ENCODE measurements at regions not wholly inside any gene's neighbourhood (a gene's known extent, or its start where the extent isn't known, plus 50 kb on each side); places are given as distances from the start of the nearest gene placed in this dataset.

DNA sequence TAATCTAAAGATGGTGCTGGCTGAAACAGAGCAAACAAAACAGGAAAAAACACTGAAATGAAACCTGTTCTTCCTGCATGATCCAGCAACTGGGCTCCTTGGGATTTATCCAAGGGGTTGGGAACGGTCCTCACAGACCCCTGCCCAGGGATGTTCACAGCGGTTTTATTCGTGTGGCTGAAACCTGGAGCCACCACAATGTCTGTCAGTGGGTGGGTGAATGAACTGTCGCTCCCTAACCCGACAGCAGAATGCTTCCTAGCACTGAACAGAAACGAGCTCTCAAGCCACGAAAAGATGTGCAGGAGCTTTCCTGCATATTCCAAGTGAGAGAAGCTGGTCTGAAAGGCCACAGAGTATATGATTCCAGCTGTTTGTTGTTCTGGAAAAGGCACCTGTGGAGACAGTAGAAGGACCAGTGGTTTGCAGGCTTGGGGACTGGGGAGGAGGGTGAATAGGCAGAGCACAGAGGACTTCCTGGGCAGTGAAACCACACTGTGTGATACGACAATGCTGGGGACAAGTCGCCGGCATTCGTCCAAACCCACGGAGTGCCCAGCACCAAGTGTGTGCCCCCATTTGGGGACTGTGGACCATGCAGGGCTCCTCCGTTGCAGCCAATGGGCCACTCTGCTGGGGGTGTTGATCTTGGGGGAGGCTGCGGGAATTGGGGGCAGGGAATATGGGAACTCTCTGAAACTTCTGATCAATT lies 73.9 kb downstream of the TEX29 start:
- DNase-seq (ENCODE audit: low read depth) = no peak

DNA sequence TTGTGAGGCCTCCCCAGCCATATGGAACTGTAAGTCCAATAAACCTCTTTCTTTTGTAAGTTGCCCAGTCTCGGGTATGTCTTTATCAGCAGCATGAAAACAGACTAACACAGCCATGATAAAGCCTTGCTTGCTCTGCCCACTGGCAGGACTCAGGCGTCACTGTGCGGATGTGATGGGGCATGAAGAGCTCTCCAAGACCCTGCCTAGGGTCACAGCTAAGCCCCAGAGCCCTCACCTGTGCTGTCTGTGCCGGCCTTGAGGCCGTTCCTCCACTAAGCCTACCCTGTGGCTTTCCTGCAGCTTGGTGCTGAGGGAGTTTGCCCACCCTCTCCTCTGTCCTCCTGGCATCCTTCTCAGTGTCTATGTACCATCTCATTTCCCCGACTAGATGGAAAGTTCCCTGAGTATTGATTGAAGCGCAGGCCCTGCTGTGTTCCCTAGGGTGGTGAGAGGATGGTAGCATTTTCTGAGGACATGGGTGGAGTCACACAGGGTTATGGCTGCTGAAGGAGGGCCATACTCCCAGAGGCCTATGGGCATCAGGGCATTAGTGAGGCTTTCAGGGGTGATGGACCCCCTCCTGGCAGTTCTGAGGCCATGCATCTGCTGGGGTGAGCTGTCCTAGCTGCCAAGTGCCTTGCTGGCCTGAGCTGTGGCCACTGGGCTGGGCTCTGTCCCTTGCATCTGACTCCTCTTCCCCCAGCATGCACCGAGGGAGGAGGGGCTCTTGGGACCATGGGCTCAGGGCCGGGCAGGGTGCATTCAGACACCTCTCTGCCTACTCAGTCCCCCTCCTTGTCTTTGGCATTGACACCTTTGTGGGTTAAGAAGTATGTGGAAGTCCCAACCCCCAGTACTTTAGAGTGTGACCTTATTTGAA lies 75.3 kb downstream of the TEX29 start:
- DNase-seq (ENCODE audit: low read depth) = no peak

DNA sequence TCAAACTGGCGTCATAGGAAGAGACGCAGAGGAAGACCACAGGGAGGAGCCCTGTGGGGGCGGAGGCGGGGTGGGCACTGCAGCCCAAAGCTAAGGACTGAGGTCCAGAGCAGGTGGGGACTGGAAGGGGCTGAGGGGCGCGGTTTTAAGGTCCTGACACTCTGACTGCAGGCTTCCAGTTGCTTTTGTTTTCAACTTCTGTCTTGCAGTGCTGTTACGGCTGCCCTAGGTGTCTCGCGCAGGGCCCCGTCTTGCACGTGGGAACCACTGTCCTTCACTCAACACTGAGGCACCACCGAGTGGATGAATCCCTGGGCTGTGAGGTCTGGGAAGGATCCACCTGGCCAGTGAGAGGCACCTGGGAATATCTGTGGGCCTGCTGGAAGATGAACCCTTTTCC lies 76.0 kb downstream of the TEX29 start:
- DNase-seq (ENCODE audit: low read depth) = no peak

DNA sequence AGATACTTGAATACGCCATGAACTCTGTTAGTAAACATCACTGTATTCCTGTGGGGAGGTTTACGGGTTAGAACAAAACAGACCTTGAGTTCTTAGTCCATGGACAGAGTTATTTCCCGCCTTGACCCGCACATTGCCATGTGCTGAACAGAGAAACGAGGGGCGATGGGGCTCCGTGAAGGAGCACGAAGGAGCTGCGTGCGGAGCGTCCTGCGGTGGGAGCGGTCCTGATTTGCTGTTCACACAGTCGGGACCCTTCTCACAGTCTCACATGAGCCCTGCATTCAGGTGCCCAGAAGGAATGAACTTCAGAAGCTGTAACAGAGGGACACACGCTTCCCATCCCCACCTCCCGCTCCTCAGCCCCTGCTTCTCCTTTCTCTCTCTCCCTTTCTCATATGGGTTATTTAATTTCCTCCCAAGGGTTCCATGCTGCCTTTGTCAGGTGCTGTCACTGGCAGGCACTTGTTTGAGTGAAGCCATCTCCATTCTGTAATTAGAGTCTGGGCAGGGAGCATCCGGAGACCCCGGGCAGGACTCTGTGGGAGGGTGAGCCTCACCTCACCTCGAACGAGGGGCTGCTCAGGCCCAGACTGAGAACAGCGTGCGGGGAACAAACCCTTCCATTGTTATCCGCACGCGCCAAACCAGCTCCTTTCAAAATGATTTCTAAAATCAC lies 76.9 kb downstream of the TEX29 start:
- DNase-seq (ENCODE audit: low read depth) = no peak

DNA sequence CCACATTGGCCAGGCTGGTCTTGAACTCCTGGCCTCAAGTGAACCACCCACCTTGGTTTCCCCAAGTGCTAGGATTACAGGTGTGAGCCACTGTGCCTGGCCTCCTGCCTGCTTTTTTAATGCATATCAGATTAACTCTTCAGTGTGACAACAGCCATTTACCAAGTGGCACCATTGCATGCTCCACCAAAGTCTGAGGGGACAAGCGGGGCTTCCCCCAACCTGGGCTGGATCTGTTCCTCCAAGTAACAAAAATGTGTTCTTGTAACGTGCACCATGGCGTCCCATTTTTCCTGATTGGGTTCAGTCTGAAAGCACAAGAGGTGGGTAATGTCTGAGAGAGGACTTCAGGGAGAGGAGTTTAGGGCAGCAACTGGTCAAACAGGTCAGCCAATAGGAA lies 77.8 kb downstream of the TEX29 start:
- no peak for DNase-seq (ENCODE audit: low read depth)

DNA sequence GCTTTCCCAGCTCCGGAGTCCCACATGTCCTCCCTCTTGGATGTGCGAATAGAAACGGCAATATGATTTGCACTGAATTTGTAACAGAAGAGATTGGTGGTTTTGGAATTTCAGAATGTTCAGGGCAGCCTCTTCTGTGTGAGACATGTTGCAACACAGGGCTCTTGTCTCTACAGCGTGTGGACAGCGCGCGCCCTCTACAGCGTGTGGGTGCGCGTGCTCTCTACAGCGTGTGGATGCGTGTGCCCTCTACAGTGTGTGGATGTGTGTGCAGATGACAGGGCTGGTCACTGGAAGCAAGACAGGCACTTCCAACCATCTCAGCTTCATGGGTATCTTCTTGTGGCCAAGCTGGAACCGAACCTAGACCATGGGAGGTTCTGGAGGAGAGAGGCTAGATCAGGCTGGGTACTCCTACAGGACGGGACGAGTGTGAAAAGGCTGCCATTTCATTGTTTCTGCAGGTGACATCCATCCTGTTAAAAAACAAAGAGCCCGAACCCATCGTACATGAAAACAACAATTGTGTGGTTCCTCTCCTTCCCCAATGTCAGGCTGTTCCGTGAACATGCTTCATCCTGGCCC lies 78.4 kb downstream of the TEX29 start:
- DNase-seq (ENCODE audit: low read depth) = no peak

DNA sequence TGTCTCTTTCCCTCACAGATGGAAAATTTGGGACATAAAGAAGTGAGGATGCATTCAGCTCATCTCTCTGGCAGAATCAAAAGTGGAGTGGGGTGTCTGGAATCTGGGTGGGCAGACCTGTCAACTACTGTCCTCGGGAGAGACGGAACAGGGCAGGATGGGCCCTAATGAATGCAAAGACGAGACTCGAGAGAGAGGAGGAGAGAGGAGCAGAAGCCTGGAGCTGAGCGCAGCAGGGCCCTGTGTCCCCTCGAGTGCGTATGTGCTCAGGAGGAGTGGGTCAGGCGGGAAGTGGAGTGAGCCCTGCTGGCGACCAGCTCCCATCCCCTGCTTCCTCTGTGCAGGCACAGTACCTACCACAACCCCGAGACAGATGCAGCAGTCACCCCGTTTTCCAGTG lies 78.9 kb downstream of the TEX29 start:
- no peak for DNase-seq (ENCODE audit: low read depth)

DNA sequence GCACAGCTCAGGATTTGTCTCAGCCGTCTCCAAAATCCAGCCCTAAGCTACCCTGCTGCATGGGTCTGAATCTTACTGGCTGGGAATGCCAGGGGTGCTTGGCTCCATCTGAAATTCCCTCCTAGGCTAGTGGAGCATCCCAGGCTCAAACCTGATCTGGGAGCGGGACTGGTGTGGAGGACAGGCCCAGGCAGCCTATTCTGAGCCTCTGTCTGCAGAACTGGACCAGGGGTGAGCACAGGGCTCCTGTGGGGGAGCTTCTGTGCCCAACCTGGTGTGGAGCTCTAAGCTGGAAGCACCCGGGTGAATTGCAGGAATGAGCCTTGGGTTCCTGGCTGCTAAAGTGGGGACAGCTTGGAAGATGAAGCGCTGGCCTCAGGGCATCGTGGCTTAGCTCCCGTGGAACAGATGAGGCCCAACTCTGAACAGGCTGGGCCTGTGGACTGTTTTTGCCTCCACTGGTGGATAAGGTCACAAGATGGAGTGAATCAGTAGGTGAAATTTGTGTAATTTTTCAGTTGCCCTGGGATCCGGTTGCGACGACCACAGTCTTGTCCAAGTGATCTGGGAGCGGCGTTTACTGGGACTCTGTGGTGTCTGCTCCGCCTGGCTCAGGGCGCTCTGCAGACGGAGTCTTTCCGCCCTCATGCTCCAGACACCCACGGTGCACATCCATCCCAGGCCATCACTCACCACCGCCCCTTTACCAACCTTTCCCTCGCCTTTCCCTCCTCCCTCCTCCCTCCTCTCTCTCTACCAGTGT lies 79.5 kb downstream of the TEX29 start:
- no peak for DNase-seq (ENCODE audit: low read depth)

DNA sequence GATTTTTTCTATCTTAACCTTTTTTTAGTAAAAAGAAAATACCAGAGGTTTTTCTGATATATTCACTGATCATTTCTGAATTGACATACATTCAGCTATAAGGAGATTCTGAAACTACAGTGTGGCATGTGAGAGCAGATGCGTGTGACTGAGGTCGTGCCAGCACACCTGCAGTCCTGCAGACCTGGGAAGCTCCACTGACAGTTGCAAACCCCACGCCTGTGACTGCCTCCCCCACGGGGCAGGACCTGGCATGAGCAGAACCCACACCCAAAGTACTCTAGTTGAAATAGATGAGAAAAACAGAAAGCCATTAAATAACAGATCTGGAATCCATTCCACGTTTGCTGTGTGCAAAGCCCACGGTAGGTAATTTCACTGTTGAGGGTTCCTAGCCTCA lies 80.7 kb downstream of the TEX29 start:
- no peak for DNase-seq (ENCODE audit: low read depth)

DNA sequence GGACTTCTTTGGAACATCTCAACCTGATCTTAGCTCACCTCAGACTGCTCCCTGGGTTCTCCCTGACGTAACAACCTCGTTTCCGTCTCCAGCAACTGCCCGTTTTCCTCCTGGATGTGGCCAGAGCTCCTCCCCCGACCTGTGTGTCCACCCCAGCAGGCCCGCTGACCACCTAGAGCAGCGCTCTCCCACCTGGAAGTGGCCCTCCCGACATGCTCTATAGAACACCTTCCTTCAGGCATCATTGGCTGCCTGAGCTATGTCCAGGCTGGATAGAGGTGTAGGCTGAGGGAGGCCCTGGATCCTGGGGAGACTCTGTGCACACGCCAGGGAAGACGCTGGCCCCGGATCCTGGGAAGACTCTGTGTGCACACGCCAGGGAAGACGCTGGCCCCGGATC lies 81.3 kb downstream of the TEX29 start:
- DNase-seq (ENCODE audit: low read depth) = no peak

DNA sequence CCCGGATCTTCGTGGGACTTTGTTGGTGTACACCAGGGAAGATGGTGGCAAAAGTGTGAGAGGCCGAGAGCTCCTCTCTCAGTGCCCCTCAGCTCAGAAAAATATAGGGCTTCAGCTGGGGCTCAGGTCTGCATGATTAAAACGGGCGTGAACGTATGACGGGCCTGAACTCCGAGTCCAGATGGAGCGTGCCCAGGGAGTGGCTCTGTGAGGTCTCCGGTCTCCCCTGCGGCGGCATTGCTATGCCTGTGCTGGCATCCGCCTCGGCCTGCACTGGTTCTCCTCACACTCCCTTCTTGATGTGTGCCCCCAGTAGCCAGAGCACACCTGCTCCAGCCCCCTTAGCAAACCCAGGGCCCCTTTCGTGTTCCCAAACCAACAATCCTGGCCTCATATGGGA lies 82.0 kb downstream of the TEX29 start:
- DNase-seq (ENCODE audit: low read depth) = no peak

DNA sequence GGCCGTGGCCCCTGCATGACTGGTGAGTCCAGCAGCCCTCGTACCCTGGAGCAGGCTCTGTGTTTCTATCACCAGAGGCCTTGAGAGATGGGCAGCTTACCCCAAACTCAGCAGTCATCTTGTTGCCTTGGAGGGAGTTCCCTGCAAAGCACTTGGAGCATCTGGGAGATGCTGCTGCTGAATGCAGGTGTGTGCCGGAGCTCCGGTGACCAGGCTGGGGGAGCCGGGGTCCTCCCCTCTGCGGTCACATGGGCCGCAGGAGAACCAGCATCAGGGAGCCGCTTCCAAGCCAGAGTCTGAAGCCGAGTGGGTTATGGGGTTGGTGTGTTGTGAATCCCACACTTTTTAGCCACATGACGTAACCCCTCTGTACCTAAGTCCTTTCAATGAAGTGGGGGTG lies 82.8 kb downstream of the TEX29 start:
- DNase-seq (ENCODE audit: low read depth) = no peak

DNA sequence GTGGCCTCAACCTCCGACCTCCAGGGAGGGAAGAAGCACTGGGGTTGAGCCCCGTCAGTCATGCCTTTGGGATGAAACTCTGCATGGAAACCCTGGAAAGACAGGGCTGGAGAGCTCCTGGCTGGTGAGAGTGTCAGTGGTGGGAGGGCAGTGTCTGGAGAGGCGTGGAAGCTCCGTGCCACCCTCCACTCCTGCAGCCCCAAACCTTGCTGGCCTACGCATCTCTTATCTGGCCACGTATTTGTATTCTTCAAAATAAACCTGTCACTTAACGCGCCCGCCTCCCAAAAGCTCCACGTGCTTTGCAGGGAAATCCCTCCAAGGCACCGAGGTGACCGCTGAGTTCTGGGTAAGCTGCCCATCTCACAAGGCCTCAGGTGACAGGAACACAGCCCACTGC lies 84.3 kb downstream of the TEX29 start:
- no peak for DNase-seq (ENCODE audit: low read depth)

DNA sequence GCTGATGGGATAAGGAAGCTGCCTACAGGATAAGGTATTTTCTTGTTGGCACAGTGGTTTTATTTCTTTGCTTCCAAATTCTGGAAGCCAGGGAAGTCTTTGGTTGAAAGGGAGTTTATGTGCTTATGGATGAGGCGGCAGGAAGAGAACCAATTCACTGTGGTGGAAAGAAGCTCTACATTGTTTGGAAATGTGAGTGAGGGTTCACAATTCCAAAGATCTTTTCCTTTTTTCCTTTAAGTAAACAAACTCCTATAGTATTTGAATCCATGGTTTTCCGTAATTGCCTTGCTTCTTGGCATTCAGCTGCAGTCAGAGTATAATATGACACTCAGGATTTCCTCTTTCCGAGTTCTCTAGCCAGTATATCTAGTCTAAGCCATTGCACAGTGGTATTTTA lies 86.2 kb downstream of the TEX29 start:
- no peak for DNase-seq (ENCODE audit: low read depth)

DNA sequence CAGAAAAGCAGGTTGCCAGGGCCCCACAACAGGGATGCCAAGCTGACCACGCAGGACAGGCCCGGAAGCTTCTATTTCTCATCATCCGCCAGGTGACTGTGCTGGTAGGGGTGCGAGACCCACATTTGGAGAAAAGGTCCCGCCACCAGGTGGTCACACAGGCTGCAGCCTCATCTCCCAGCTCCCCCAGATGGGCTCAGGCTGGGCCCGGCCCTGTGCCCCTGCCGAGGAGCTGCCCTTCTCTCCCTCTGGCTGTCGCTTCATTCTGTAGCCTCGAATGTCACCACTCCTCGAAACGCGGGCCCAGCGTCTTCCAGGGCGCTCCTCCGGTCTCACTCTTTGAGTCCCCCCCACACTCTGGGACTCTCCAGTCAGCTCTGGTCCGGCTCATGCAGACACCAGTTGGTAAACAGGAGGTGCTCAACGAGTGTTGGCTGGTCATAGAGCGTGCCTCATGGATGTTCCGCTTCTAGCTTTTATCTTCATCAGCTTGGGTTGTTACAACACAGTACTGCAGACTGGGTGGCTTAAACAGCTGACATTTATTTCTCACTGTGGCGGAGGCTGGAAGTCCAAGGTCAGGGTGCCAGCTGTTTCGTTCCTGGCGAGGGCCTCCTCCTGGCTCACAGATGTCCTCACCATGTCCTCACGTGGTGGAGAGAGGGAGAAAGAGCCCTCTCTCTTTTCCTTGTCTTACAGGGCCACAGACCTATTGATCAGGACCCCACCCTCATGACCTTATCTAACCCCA lies 87.1 kb downstream of the TEX29 start:
- DNase-seq (ENCODE audit: low read depth) = no peak

DNA sequence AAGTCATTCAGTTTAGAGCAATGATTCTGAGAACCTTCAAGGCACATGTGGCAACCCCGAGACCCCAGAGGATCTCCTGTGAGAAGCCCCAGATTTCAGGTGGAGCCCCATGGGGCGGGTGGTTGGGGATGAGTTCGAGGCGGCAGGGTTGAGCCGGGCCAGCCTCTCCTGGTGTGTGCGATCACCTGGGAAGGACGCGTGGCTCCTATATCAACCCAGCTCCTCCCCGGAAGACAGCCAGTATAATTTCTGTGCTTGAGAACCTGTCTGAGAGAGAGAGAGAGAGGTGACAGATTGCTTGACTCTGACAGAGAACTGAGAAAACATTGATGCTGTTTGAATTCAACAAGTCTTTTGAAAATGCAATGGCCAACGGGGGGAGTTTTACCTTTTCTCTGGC lies 89.0 kb downstream of the TEX29 start:
- DNase-seq (ENCODE audit: low read depth) = no peak

DNA sequence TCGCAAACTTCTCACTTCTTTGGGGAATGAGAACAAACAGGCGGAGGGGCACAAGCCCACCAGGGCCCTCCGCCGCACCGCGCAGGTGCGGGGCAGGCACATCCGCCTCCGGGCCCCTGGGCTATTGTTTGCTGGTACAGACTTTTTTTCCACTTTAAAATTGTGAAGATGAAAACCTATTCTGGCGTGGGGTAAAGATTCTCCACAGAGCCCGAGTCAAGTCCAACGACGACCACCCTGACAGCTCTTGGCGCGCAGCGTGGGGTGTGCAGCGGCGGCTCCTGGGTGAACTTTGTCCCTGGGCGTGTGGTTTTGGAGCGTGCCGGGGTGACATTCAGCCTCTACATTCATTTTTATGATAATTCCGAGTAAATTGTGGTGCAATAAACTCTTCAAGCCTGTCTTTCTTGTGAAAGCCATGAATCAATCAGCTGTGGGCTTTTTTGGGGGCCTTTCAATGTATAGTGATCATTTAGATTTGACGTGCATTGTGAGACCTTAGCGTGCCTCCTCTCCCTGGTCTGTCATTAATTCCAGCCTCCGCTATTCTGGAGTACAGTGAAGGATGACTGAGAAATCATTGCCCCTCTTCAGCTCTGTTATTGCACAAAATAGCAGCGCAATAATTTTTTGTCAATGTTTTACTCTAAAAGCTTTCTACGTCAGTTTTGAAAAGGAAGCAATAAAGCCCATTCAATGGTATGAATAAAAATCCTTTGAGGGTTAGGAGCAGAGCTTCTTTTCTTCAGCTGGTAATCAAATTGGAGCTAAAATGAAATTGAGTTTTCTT lies 90.0 kb downstream of the TEX29 start:
- no peak for DNase-seq (ENCODE audit: low read depth)

DNA sequence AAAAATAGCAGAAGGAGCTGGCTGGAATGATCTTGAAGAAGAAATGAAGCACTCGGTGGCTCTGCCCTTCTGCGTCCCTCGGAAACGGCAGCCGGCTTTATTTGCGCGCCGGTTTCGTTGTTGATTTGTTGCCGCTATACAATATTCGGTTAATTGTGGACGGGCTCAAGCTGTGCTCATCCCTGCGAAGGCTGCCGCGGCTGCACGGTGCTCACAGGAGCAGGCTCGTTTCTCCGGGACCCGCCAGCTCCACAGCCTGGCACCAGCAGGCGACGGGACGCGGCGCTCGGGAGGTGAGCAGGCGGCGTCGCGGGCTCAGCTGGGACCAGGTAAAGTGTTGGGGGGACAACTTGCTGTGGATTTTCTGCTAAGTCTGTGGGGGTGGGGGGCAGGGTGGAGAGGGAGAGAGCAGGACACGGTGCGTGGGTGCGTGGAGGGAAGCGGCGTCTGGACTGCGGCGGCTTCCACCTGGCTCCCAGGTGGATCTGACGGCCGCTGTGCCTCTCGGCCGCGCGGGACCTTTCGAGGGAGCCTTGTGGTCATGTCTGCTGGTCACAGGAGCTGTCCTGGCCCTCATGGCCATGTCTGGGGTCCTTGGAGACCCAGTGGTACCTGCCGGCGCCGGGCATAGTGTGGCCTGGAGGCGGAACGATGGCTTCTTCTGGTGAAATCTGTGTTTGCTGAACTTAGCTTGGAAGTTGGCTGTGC lies 90.9 kb downstream of the TEX29 start:
- no peak for DNase-seq (ENCODE audit: low read depth)

DNA sequence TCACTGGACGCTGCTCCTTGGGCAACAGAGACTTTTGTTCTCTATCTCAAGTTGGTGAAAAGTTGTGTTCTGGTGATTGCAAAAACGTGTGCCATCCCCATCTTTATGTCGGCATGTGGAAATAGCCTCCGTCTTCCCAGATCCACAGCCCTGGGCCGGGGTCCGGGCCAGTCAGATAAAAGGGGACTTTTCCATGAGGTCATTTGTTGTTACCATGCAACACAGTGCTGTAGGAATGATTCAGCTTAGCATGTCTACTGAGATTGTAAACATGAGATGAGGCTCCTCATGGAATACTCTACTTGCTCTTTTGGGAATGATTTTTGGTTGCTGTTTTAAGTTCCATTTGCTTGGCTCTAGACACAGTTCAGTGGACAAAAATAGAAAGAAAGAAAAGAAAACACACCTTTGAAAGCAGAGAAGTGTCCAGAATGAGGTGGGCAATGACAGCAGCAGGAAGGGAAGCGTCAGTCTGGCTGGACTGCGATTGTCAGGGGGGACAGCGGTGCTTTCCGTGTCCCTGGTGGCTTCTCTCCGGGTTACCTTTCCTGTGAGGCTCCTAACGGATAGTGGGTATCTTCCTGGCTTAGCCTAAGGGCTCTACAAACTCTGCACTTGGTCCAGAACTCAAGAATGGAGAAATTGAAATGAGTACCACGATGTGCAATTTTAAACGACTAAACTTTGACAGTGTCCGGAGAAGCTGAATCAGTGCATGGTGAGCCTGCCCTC lies 91.6 kb downstream of the TEX29 start:
- no peak for DNase-seq (ENCODE audit: low read depth)
